Activated naive CD4-positive, alpha-beta T cell treated with Interleukin-2 at 50 U/mL for 16 hours (primary cell): ENCODE measurements at regions not wholly inside any gene's neighbourhood (a gene's known extent, or its start where the extent isn't known, plus 50 kb on each side); places are given as distances from the start of the nearest gene placed in this dataset.
A peak's percentile ranks its signal among the peaks of the same experiment; 100 is the strongest.
"Not testable (repeated sequence)": the region's sequence is repeated elsewhere in the genome, so short reads cannot be mapped to it uniquely, and the experiment has no call there.

Experiments
- DNase-seq: peaks from one replicate; pipeline ENCODE4 v3.0.0-alpha.2; 2020

DNA sequence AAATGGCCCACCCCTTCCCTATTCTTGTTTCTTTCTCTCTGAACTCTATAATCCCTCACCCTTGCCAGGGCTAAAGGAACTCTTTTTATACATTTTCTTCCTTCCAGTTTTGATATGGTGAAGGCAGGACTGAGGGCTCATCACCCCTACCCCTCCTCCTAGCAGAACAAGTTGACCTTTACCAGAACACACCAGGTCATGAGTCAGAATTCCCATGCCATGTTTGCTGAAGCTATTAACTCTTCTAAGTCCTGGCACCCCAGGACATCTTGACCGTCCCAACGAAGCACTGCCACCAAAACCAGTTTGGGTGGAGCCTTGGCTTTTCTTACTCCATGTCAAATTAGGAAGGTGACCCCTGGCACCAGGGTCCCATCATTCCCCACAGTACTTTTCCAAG, 57.5 kb upstream of the DYNLT3 start:
- DNase-seq = no peak

DNA sequence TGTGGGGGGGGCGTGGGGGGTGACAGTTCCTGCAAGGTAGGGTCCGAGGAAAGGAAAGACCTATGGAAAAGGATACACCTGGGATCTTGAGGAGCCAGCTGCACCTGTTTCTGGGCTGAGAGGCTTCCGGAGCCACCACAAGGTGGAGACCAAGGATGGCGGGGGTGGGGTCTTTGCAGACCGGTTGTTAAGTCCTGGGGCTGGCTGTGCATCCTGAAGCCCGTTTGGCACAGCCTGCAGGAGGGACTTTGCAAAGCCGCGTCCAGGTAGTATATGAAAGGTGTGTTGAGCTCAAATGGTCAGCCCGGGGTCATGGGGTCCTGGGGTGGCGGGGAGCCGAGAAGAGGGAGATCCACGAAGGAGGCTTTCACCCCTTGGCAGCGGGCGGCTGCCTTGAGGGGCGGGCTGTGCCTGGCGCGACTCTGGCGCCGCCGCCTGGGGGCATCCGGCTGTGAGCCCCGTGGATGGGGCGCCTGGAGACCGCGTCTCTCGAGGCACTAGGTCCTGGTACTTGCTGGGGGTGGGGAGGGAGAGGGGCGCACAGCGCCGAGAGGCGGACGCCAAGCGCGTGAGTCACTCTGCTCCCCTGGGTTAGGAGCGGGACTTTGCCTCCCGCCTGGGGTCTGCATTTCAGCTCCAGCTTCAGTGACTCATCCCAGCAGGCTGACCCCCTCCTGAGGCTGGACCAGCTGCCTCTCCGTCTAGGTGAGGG, 58.2 kb upstream of the DYNLT3 start:
- peak; percentile 2 for DNase-seq

DNA sequence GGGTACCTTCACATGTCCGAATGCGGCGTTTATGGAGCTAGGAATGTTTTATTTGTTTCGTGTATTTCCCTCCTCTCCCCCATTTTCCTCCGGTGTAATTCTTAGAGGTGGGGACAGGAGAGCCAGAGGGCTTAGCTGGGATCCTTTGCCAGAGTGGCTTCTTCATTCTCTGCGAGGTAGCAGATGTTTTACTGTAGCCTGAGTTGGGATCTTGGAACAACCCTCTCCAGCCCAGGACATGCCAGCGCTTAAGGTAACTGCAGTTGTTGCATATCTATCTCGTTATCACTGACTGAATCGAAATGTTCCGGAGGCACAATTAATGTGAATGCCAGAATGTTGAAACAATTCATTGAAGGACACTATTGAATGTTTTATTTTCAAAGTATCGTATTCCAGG, 59.0 kb upstream of the DYNLT3 start:
- no peak for DNase-seq

DNA sequence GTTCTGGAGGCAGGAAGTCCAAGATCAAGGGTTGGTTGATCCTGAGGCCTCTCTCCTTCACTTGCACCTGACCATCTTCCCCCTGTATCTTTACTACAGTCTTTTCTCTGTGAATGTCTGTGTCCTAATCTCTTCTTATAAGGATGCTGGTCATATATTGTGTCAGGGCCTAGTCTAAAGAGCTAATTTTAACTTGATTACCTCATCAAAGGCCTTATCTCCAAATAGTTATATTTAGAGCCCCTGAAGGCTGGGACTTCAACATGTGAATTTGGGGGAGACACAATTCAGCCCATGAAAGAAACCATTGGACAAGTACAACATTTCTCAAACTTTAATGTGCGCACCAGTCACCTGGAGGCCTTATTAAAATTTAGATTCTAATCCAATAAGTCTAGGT, 62.8 kb upstream of the DYNLT3 start:
- DNase-seq = no peak

DNA sequence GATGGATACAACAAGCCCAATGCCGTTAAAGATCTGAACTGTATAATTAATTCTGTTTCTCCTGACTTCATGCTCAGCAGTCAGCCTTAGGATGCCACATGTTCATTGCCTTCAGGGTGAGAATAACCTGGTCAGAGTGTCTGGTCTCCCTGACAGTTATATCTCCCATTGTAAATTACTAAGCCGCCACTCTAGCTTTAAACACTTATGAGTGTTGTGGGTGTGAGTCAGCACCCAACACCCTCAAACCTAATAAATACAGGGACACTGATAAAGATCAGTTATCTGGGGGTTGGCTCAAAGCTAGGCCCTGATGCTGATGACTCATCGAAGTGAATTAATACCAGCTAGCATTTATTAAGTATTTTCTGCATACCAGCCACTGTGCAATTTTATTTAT, 64.9 kb upstream of the DYNLT3 start:
- no peak for DNase-seq

DNA sequence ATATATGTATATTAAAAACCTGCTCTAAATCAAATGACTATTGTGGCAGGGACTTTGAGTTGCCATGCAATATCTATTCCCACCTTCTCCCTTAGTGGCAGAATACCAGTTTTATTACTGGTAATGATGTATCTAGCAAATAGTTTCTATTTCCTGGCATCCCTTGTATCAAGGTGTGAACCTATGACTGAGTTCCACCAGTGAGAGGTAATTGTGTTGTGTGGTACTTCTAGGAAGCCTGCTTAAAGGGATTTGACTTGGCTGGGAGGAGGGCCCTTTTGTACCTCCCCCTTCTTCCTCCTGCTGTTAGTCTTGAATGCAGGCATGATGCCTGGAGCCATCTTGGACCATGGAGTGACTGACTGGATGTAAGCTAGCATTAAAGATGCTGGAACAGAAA, 65.4 kb upstream of the DYNLT3 start:
- DNase-seq = no peak

DNA sequence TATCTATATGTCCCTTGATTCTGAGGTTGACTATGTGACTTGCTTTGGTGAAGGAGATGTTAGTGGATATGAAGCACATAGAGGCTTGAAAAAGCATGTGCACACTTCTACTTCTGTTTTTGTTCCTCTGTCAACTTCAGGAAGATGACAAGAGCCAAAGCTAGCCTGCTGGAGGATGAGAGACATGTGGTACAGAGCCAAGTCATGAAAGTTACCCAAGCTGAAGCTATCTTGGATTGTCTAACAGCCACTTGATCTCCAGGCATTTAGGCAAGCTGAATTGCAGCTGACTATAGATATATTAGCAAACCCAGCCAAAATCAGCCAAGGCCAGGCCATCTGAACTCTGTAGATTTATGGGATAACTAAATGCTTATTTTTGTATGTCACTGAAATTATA, 70.8 kb upstream of the DYNLT3 start:
- DNase-seq = no peak

DNA sequence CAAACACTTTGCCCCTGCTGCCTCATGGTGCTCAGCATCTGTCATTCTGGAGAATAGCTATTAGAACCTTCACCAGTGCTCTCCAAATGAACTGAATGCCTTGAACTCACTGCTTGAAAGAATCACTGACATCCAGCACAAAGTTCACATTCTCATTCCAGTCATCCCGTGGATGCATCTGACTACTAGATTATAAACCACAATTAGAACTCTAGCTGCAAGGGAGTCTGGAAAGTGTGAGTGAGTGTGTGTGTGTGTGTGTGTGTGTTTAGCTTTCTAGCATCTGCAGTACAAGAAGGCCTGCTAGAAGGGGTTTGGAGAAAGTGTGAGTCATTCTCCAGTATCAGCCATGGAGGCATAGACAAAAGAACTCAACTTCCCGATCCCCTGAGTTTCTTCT, 71.3 kb upstream of the DYNLT3 start:
- DNase-seq = no peak

DNA sequence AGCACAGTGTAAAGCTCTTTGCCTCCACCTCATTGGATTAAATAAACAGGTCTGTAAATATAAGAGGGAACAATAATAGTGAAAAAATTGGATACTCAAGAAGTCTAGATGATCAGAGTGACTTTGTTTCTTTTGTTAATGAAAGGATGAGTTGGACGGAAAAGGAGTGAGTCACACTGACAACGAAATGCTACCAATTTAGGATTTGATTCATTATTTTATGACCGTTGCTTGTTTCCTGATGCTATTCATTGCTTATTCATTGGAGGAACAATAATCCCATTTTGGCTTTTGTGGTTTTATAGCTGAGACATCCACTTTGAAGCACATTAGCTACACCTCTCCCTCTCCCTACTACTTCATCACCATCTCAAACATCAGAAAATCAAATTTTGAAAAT, 74.4 kb upstream of the DYNLT3 start:
- no peak for DNase-seq

DNA sequence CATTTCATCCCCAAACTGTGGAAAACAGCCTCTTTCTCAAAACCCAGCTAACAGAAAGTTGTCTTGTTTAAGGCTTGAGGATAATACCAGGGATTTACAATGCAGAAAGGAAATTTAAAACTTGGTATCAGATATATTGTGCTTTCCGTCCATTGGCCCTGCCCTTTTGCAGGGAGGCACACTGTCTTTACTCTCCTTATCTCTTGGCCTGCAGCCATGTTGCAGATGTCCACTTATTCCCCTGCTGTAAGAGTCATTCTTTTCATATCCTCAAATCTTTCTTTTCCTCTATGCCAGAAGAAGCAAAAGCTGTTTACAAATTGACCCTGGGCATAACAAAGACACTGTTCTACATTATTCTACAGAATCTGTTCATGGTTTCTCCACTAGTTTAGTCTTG, 75.6 kb upstream of the DYNLT3 start:
- no peak for DNase-seq

DNA sequence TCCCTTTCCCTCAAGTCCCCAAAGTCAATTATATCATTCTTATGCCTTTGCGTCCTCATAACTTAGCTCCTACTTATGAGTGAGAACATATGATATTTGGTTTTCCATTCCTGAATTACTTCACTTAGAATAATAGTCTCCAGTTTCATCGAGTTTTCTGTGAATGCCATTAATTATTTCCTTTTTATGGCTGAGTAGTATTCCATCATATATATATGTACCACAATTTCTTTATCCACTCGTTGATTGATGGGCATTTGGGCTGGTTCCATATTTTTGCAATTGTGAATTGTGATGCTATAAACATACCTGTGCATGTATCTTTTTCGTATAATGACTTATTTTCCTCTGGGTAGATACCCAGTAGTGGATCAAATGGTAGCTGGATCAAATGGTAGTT, 78.4 kb upstream of the DYNLT3 start:
- DNase-seq = not testable (repeated sequence)

DNA sequence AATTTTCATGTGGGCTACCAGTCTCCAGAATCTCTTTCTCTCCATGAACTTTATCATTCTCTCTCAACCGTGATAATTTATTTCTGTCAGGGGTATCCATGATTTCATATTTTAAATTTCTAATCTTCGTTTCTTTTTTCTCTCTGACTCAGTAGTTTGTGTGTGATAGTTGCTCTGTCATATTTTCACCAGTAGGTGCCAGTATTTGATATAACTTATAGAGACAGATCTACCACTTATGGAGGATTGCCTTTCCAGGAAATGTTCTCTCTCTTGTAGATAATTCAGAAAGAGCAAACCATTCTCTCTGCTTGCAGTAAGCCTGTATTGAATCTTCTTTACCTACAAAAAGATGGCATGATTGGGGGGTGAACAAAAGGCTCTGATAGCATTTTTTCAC, 79.3 kb upstream of the DYNLT3 start:
- no peak for DNase-seq

DNA sequence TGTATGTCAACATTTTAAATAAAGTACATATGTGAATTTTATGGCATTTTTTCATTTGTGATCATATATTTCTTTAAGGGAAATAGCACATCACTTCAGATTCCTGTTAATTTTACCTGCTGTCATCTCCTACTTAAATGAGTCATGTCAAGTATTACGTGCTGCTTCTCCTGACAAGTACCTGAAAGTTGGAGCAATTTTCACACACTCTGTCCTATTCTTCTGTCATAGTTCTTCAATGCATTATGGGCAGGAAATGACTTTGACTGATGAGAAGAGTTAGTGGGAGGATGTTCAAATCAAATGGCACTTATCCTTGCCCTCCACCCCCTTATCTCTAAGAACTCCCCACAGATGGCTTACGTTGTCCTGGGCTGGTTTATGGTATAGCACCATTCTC, 64.2 kb upstream of the SYTL5 start:
- DNase-seq = no peak

DNA sequence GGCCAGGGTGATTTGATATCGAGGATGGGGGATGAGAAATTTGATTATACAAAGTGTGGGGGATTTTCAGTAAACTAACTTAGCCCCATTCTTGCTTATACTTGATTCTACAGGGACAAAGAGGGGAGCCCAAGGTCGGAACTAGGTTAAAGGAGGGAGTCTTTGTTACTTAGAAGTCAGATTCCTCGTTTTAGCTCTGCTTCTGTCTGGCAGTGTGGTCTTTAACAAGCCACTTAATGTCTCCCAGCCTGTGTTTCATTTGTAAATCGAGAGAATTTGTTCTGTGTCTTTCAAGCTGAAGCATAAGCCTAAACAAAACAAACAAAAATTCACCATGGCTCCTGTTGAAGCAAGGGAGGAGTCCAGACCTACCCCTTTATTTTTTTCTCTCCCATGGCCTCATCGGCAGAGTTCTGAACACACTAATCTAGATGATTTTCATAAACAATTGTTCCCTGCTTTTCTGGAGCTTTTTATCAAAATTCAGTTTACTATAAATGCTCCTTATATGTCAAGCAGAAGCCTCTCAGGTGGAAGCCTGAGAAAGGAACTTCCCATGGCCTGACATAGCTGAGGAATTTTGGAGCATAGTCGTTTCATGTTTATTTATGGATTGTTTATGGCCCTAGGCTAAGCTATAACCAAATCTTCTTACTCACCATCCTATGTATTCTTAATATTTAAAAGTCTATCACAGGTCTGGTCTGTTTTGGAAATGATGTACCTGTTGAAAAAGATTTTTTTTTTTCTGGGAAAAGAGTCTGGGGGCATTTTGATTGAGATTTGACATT, 62.6 kb upstream of the SYTL5 start:
- no peak for DNase-seq

DNA sequence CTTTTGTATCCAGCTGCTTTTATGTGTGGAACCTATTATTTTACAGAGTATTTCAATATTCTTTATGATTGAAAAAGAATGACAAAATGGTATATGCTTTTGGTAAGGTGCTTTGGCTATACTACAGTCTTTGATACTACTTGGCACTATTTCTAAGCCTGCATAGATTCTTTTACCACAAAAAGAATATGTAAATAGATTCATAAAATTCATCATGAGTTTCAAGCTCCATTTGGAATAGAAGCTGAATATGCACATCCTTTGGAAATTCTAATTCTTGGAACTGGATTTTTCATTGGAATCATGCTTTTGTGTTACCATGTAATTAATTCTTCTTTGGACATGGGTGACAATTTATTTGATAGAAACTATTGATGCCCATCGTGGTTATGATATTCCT, 60.2 kb upstream of the SYTL5 start:
- DNase-seq = no peak

DNA sequence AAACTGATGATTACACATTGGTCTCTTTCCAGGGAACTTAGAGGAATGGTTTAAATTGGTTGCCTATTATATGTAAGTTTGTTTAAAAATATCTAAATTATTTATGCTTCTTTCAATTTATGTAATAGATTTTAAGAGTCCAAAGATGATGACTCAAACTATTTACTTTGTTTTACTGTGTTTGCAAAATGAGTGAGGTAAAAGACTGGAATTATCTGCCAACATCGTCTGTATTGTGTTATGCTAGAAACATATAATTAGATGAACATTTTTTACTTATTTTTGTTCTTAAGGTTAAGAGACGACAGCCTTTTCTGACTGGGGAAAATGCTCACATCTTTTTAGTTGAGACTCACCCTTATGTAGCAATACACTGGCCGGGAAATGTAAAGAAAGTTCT, 51.1 kb upstream of the SYTL5 start:
- no peak for DNase-seq

DNA sequence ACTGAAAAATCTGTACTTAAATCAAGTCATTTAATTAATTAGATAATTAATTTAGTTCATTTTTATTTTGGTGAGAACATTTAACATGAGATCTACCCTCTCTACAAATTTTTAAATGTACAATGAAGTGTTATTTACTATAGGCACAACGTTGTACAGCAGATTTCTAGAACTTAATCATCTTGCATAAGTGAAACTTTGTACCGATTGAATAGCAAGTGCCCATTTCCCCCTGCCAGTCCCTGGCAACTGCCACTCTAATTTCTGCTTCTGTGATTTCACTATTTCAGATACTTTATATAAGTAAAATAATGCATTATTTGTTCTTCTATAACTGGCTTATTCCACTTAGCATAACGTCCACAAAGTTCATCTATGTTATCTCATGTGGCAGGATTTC, 50.1 kb upstream of the SYTL5 start:
- DNase-seq = no peak
